ENCODE measurements at regions not wholly inside any gene's neighbourhood (a gene's known extent, or its start where the extent isn't known, plus 50 kb on each side); places are given as distances from the start of the nearest gene placed in this dataset.

DNA sequence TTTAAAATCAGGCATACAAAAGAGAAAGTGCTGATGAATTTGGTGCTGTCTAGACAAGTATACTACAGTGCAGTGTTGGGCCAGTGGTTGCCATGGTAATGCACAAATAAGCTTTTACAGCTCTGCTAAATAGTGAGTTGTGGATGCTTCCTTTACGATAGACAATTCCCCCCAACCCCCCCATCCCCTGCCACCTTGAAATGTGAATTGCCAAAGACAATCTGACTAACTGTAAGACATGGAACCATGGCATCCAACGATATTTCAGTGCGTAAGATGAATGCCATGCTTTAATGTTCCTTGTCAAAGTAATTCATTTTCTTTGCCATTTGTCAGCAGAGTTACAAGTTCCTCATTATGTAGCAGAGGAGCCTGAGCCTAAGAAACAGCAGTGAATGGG lies 91.5 kb upstream of the NREP start:
- in situ Hi-C loops (cut with HindIII; ENCODE audit: low pct_unique_long_range_greater_than_20kb, low sequenced_read_pairs) (no loop called here), intact Hi-C loops (cut with micrococcal nuclease; ENCODE audit: unreplicated experiment) (no loop called here)
- no peak for ATAC-seq
- POLR2A ChIA-PET, result no interaction called here
- TF ChIP-seq TCF7L2 (IDR thresholded peaks at IDR 0.05; ENCODE audit: low read depth, low read length) (no peak), SIN3A (IDR thresholded peaks at IDR 0.05; ENCODE audit: borderline replicate concordance, insufficient read depth, low read depth, low read length) (no peak), POLR2AphosphoS5 (IDR thresholded peaks at IDR 0.05; ENCODE audit: low read depth, low read length) (no peak)
- TF ChIP-seq, protein P1, sequence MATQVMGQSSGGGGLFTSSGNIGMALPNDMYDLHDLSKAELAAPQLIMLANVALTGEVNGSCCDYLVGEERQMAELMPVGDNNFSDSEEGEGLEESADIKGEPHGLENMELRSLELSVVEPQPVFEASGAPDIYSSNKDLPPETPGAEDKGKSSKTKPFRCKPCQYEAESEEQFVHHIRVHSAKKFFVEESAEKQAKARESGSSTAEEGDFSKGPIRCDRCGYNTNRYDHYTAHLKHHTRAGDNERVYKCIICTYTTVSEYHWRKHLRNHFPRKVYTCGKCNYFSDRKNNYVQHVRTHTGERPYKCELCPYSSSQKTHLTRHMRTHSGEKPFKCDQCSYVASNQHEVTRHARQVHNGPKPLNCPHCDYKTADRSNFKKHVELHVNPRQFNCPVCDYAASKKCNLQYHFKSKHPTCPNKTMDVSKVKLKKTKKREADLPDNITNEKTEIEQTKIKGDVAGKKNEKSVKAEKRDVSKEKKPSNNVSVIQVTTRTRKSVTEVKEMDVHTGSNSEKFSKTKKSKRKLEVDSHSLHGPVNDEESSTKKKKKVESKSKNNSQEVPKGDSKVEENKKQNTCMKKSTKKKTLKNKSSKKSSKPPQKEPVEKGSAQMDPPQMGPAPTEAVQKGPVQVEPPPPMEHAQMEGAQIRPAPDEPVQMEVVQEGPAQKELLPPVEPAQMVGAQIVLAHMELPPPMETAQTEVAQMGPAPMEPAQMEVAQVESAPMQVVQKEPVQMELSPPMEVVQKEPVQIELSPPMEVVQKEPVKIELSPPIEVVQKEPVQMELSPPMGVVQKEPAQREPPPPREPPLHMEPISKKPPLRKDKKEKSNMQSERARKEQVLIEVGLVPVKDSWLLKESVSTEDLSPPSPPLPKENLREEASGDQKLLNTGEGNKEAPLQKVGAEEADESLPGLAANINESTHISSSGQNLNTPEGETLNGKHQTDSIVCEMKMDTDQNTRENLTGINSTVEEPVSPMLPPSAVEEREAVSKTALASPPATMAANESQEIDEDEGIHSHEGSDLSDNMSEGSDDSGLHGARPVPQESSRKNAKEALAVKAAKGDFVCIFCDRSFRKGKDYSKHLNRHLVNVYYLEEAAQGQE (IDR thresholded peaks at IDR 0.05; ENCODE audit: insufficient read depth in 1 of 2, low read depth in 2 of 2, low read length in 1 of 2), result no peak
- TF ChIP-seq, protein P2, sequence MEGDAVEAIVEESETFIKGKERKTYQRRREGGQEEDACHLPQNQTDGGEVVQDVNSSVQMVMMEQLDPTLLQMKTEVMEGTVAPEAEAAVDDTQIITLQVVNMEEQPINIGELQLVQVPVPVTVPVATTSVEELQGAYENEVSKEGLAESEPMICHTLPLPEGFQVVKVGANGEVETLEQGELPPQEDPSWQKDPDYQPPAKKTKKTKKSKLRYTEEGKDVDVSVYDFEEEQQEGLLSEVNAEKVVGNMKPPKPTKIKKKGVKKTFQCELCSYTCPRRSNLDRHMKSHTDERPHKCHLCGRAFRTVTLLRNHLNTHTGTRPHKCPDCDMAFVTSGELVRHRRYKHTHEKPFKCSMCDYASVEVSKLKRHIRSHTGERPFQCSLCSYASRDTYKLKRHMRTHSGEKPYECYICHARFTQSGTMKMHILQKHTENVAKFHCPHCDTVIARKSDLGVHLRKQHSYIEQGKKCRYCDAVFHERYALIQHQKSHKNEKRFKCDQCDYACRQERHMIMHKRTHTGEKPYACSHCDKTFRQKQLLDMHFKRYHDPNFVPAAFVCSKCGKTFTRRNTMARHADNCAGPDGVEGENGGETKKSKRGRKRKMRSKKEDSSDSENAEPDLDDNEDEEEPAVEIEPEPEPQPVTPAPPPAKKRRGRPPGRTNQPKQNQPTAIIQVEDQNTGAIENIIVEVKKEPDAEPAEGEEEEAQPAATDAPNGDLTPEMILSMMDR (IDR thresholded peaks at IDR 0.05), result no peak
- CTCF ChIA-PET, result no interaction called here
- Histone ChIP-seq H3K36me3 (ENCODE audit: control insufficient read depth, insufficient read depth, low read length) (no peaks in the 10 kb centered on the region), H3K27me3 (ENCODE audit: control insufficient read depth, insufficient read depth, low read length) (no peaks in the 10 kb centered on the region), H3K27ac (ENCODE audit: low read length) (no peak overlapping the region), H3K4me3 (ENCODE audit: low read depth in 2 of 2, low read length in 2 of 2) (no peak overlapping the region), H3K9me3 (ENCODE audit: control insufficient read depth, insufficient read depth, low read depth, low read length) (no peaks in the 10 kb centered on the region), H3K4me1 (ENCODE audit: control insufficient read depth, insufficient read depth, low read length) (no peaks in the 10 kb centered on the region)
- no TSS peak for BruUV-seq (replicated peaks)
- DNase-seq (ENCODE audit: low read depth, low spot score), result no peak

DNA sequence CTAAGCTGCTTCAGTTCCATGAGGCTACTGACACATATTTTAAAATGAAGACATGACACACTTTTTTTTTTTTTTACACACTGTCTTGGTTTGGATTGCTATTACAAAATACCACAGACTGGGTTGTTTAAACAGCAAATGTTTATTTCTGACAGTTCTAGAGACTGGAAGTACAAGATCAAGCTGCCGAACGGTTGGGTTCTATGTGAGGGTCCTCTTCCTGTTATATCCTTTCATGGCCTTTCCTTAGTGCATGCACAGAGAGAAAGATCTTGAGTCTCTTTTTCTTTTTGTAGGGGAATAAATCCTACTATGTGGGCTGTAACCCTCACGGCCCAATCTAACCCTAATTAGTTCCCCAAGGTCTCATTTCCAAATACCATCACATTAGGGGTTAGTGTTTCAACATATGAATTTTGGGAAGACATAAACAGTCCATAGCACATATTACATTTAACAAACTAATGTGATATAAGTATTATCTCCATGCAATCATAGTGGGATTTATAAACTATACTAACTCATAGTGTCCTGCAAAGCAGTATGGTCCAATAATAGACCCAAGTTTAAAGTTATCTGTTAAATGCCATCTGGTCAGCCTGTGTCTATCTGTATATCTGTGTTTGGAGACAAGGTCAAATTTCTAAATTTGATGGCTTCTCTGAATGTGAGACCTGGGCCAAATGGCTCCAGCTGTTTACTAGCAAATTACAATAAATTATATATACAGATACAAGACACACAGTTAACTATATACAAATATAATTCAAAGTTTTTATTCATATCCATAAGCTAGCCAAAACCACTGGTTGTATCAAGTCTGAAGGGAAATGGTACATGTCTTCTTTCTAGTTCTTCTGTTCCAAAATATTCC lies 90.3 kb upstream of the NREP start:
- TF ChIP-seq TCF7L2 (IDR thresholded peaks at IDR 0.05; ENCODE audit: low read depth, low read length) (no peak), POLR2AphosphoS5 (IDR thresholded peaks at IDR 0.05; ENCODE audit: low read depth, low read length) (no peak), SIN3A (IDR thresholded peaks at IDR 0.05; ENCODE audit: borderline replicate concordance, insufficient read depth, low read depth, low read length) (no peak)
- TF ChIP-seq, protein P1 (IDR thresholded peaks at IDR 0.05; ENCODE audit: insufficient read depth in 1 of 2, low read depth in 2 of 2, low read length in 1 of 2), result no peak
- TF ChIP-seq, protein P2 (IDR thresholded peaks at IDR 0.05), result no peak
- Histone ChIP-seq H3K4me1 (ENCODE audit: control insufficient read depth, insufficient read depth, low read length) (no peaks in the 10 kb centered on the region), H3K36me3 (ENCODE audit: control insufficient read depth, insufficient read depth, low read length) (no peaks in the 10 kb centered on the region), H3K4me3 (ENCODE audit: low read depth in 2 of 2, low read length in 2 of 2) (no peak overlapping the region), H3K27ac (ENCODE audit: low read length) (no peak overlapping the region), H3K27me3 (ENCODE audit: control insufficient read depth, insufficient read depth, low read length) (no peaks in the 10 kb centered on the region), H3K9me3 (ENCODE audit: control insufficient read depth, insufficient read depth, low read depth, low read length) (no peaks in the 10 kb centered on the region)
- in situ Hi-C loops (cut with HindIII; ENCODE audit: low pct_unique_long_range_greater_than_20kb, low sequenced_read_pairs), result no loop called here
- intact Hi-C loops (cut with micrococcal nuclease; ENCODE audit: unreplicated experiment), result no loop called here
- ATAC-seq (no peak), DNase-seq (ENCODE audit: low read depth, low spot score) (no peak)
- ChIA-PET CTCF (no interaction called here), POLR2A (no interaction called here)
- BruUV-seq (replicated peaks), result no TSS peak

All from Panc1 (cell line).